Inflammatory macrophage (primary cell): ENCODE measurements at regions not wholly inside any gene's neighbourhood (a gene's known extent, or its start where the extent isn't known, plus 50 kb on each side); places are given as distances from the start of the nearest gene placed in this dataset.
"Not testable (repeated sequence)": the region's sequence is repeated elsewhere in the genome, so short reads cannot be mapped to it uniquely, and the experiment has no call there.

Experiments used
- DNase-seq, 2 donors: peaks; one replicate each; pipeline ENCODE4 v3.0.0-alpha.2; 2020 to 2022

GRCh38 chr10:65197935-65198334 lies 1676.7 kb downstream of the REEP3 start:
- DNase-seq = no peak

- DNase-seq = no peak
Measured at GRCh38 chr10:65201491-65201890, 1680.3 kb downstream of the REEP3 start.

GRCh38 chr10:65204999-65205398 lies 1683.8 kb downstream of the REEP3 start:
- DNase-seq = no peak

GRCh38 chr10:65213170-65213569 lies 1692.0 kb downstream of the REEP3 start:
- no peak for DNase-seq

GRCh38 chr10:65219444-65219843 lies 1698.2 kb downstream of the REEP3 start:
- DNase-seq = no peak

- no peak for DNase-seq
Measured at GRCh38 chr10:65231148-65231547, 1694.7 kb upstream of the LRRTM3 start.

GRCh38 chr10:65234261-65234660 lies 1691.6 kb upstream of the LRRTM3 start:
- no peak for DNase-seq

GRCh38 chr10:65235266-65235665 lies 1690.6 kb upstream of the LRRTM3 start:
- no peak for DNase-seq

- DNase-seq = no peak
Measured at GRCh38 chr10:65235846-65236245, 1690.0 kb upstream of the LRRTM3 start.

- no peak for DNase-seq
Measured at GRCh38 chr10:65265451-65265954, 1660.3 kb upstream of the LRRTM3 start.

- not testable (repeated sequence) for DNase-seq
Measured at GRCh38 chr10:65269551-65269950, 1656.3 kb upstream of the LRRTM3 start.

GRCh38 chr10:65270969-65271368 lies 1654.9 kb upstream of the LRRTM3 start:
- DNase-seq = no peak

- DNase-seq = no peak
Measured at GRCh38 chr10:65273115-65273514, 1652.7 kb upstream of the LRRTM3 start.

- no peak for DNase-seq
Measured at GRCh38 chr10:65275296-65275695, 1650.5 kb upstream of the LRRTM3 start.

GRCh38 chr10:65284495-65285041 lies 1641.3 kb upstream of the LRRTM3 start:
- no peak for DNase-seq

GRCh38 chr10:65285726-65286125 lies 1640.1 kb upstream of the LRRTM3 start:
- not testable (repeated sequence) for DNase-seq

GRCh38 chr10:65291286-65291685 lies 1634.5 kb upstream of the LRRTM3 start:
- DNase-seq = no peak

- DNase-seq = no peak
Measured at GRCh38 chr10:65292551-65292950, 1633.3 kb upstream of the LRRTM3 start.

GRCh38 chr10:65294329-65294728 lies 1631.5 kb upstream of the LRRTM3 start:
- no peak for DNase-seq

- no peak for DNase-seq
Measured at GRCh38 chr10:65301181-65301580, 1624.7 kb upstream of the LRRTM3 start.

GRCh38 chr10:65306201-65306600 lies 1619.6 kb upstream of the LRRTM3 start:
- no peak for DNase-seq

- DNase-seq = no peak
Measured at GRCh38 chr10:65312876-65313275, 1613.0 kb upstream of the LRRTM3 start.

- no peak for DNase-seq
Measured at GRCh38 chr10:65313406-65313805, 1612.4 kb upstream of the LRRTM3 start.

- no peak for DNase-seq
Measured at GRCh38 chr10:65314253-65314652, 1611.6 kb upstream of the LRRTM3 start.

GRCh38 chr10:65319493-65319892 lies 1606.3 kb upstream of the LRRTM3 start:
- DNase-seq = no peak
